ENCODE measurements at regions not wholly inside any gene's neighbourhood (a gene's known extent, or its start where the extent isn't known, plus 50 kb on each side); places are given as distances from the start of the nearest gene placed in this dataset.

- no peak for DNase-seq (ENCODE audit: low read depth in 2 of 3, low spot score in 1 of 3)
Measured at GRCh38 chr10:128487517-128487916, 361.3 kb upstream of the MKI67 start.

- no peak for DNase-seq (ENCODE audit: low read depth in 2 of 3, low spot score in 1 of 3)
Measured at GRCh38 chr10:128489324-128490247, 363.4 kb upstream of the MKI67 start.

- no peak for DNase-seq (ENCODE audit: low read depth in 2 of 3, low spot score in 1 of 3)
Measured at GRCh38 chr10:128491686-128492085, 365.5 kb upstream of the MKI67 start.

GRCh38 chr10:128493811-128494210 lies 367.6 kb upstream of the MKI67 start:
- DNase-seq (ENCODE audit: low read depth in 2 of 3, low spot score in 1 of 3) = no peak

- DNase-seq (ENCODE audit: low read depth in 2 of 3, low spot score in 1 of 3) = no peak
Measured at GRCh38 chr10:128494665-128495064, 368.4 kb upstream of the MKI67 start.

GRCh38 chr10:128497660-128498377 lies 371.6 kb upstream of the MKI67 start:
- DNase-seq (ENCODE audit: low read depth in 2 of 3, low spot score in 1 of 3) = no peak

- no peak for DNase-seq (ENCODE audit: low read depth in 2 of 3, low spot score in 1 of 3)
Measured at GRCh38 chr10:128498378-128498730, 372.1 kb upstream of the MKI67 start.

- DNase-seq (ENCODE audit: low read depth in 2 of 3, low spot score in 1 of 3) = no peak
Measured at GRCh38 chr10:128498746-128499145, 372.5 kb upstream of the MKI67 start.

GRCh38 chr10:128499486-128499885 lies 373.3 kb upstream of the MKI67 start:
- DNase-seq (ENCODE audit: low read depth in 2 of 3, low spot score in 1 of 3) = no peak

GRCh38 chr10:128499956-128500355 lies 373.7 kb upstream of the MKI67 start:
- DNase-seq (ENCODE audit: low read depth in 2 of 3, low spot score in 1 of 3) = no peak

GRCh38 chr10:128500642-128501041 lies 374.4 kb upstream of the MKI67 start:
- DNase-seq (ENCODE audit: low read depth in 2 of 3, low spot score in 1 of 3) = no peak

- DNase-seq (ENCODE audit: low read depth in 2 of 3, low spot score in 1 of 3) = no peak
Measured at GRCh38 chr10:128505346-128505745, 379.1 kb upstream of the MKI67 start.

GRCh38 chr10:128506423-128506822 lies 380.2 kb upstream of the MKI67 start:
- no peak for DNase-seq (ENCODE audit: low read depth in 2 of 3, low spot score in 1 of 3)

- DNase-seq (ENCODE audit: low read depth in 2 of 3, low spot score in 1 of 3) = no peak
Measured at GRCh38 chr10:128507066-128507465, 380.8 kb upstream of the MKI67 start.

GRCh38 chr10:128511284-128511683 lies 385.1 kb upstream of the MKI67 start:
- DNase-seq (ENCODE audit: low read depth in 2 of 3, low spot score in 1 of 3) = no peak

- no peak for DNase-seq (ENCODE audit: low read depth in 2 of 3, low spot score in 1 of 3)
Measured at GRCh38 chr10:128512767-128513166, 386.5 kb upstream of the MKI67 start.

GRCh38 chr10:128514536-128514935 lies 388.3 kb upstream of the MKI67 start:
- DNase-seq (ENCODE audit: low read depth in 2 of 3, low spot score in 1 of 3) = no peak

- no peak for DNase-seq (ENCODE audit: low read depth in 2 of 3, low spot score in 1 of 3)
Measured at GRCh38 chr10:128516180-128516579, 390.0 kb upstream of the MKI67 start.

GRCh38 chr10:128517167-128517566 lies 390.9 kb upstream of the MKI67 start:
- DNase-seq (ENCODE audit: low read depth in 2 of 3, low spot score in 1 of 3) = no peak

- no peak for DNase-seq (ENCODE audit: low read depth in 2 of 3, low spot score in 1 of 3)
Measured at GRCh38 chr10:128518000-128518399, 391.8 kb upstream of the MKI67 start.

GRCh38 chr10:128519581-128519980 lies 393.4 kb upstream of the MKI67 start:
- no peak for DNase-seq (ENCODE audit: low read depth in 2 of 3, low spot score in 1 of 3)

- no peak for DNase-seq (ENCODE audit: low read depth in 2 of 3, low spot score in 1 of 3)
Measured at GRCh38 chr10:128520211-128520815, 394.1 kb upstream of the MKI67 start.
